H9 (cell line): ENCODE measurements at regions not wholly inside any gene's neighbourhood (a gene's known extent, or its start where the extent isn't known, plus 50 kb on each side); places are given as distances from the start of the nearest gene placed in this dataset.

Experiments
- DNase-seq: peaks from one replicate; pipeline ENCODE4 v3.0.0-alpha.2; 2017
- H2AFZ ChIP-seq: one replicate; pipeline ENCODE4 v1.6.1; 2013; ENCODE audit warnings: mild to moderate bottlenecking, low read length, control low read depth, moderate library complexity
- H2AK5ac ChIP-seq: 2 replicates; pipeline ENCODE4 v1.6.1; 2013; ENCODE audit warnings: low read length, control low read depth, mixed read lengths; ENCODE audit not compliant: insufficient read length
- H2BK120ac ChIP-seq: one replicate; pipeline ENCODE4 v1.6.1; 2013; ENCODE audit warnings: low read depth, mild to moderate bottlenecking, low read length, control low read depth, inconsistent platforms; ENCODE audit not compliant: poor library complexity, severe bottlenecking
- H2BK12ac ChIP-seq: 2 replicates; pipeline ENCODE4 v1.6.1; 2013; ENCODE audit warnings: low read length, control low read depth, mixed read lengths, low read depth; ENCODE audit not compliant: insufficient read length
- H2BK15ac ChIP-seq: 2 replicates; pipeline ENCODE4 v1.6.1; 2013; ENCODE audit warnings: low read depth, low read length, control low read depth
- H2BK20ac ChIP-seq: one replicate; pipeline ENCODE4 v1.6.1; 2013; ENCODE audit warnings: low read depth, mild to moderate bottlenecking, low read length, control low read depth, inconsistent platforms; ENCODE audit not compliant: poor library complexity, severe bottlenecking
- H2BK5ac ChIP-seq: 2 replicates; pipeline ENCODE4 v1.6.1; 2013; ENCODE audit warnings: low read length, control low read depth, mixed read lengths; ENCODE audit not compliant: insufficient read length
- H3K14ac ChIP-seq: 2 replicates; pipeline ENCODE4 v1.6.1; 2013; ENCODE audit warnings: low read length, control low read depth; ENCODE audit not compliant: insufficient read depth
- H3K18ac ChIP-seq: 2 replicates; pipeline ENCODE4 v1.6.1; 2013; ENCODE audit warnings: low read depth, mild to moderate bottlenecking, mixed read lengths, low read length, control low read depth; ENCODE audit not compliant: insufficient read length
- H3K23ac ChIP-seq: 2 replicates; pipeline ENCODE4 v1.6.1; 2013; ENCODE audit warnings: low read length, control low read depth, mixed read lengths, low read depth; ENCODE audit not compliant: insufficient read length
- H3K23me2 ChIP-seq: 2 replicates; pipeline ENCODE4 v1.6.1; 2013; ENCODE audit warnings: low read depth, mild to moderate bottlenecking, mixed read lengths, low read length, control low read depth; ENCODE audit not compliant: insufficient read length, poor library complexity, severe bottlenecking
- H3K27ac ChIP-seq: 2 replicates; pipeline ENCODE4 v1.5.1; 2013; ENCODE audit warnings: low read length, control low read depth, mixed read lengths, low read depth; ENCODE audit not compliant: insufficient read length
- H3K27me3 ChIP-seq: 2 replicates; pipeline ENCODE4 v1.6.1; 2013; ENCODE audit warnings: low read length, control low read depth, inconsistent platforms; ENCODE audit not compliant: insufficient read depth
- H3K4ac ChIP-seq: 2 replicates; pipeline ENCODE4 v1.6.1; 2013; ENCODE audit warnings: low read depth, mild to moderate bottlenecking, control low read depth, inconsistent platforms, low read length, moderate library complexity
- H3K4me1 ChIP-seq: 2 replicates; pipeline ENCODE4 v1.6.1; 2013; ENCODE audit warnings: low read length, control low read depth, inconsistent platforms; ENCODE audit not compliant: insufficient read depth
- H3K4me2 ChIP-seq: 2 replicates; pipeline ENCODE4 v1.6.1; 2013; ENCODE audit warnings: low read length, control low read depth, mixed read lengths; ENCODE audit not compliant: insufficient read length, insufficient read depth
- H3K56ac ChIP-seq: 2 replicates; pipeline ENCODE4 v1.6.1; 2013; ENCODE audit warnings: low read depth, mild to moderate bottlenecking, mixed read lengths, low read length, control low read depth; ENCODE audit not compliant: insufficient read length
- H3K79me1 ChIP-seq: 2 replicates; pipeline ENCODE4 v1.6.1; 2013; ENCODE audit warnings: low read depth, mild to moderate bottlenecking, moderate library complexity, low read length, control low read depth, inconsistent platforms; ENCODE audit not compliant: insufficient read depth, poor library complexity, severe bottlenecking
- H3K79me2 ChIP-seq: 2 replicates; pipeline ENCODE4 v1.6.1; 2013; ENCODE audit warnings: low read length, control low read depth, inconsistent platforms; ENCODE audit not compliant: insufficient read depth
- H3K9ac ChIP-seq: 2 replicates; pipeline ENCODE4 v1.6.1; 2013; ENCODE audit warnings: low read length, control low read depth, mixed read lengths; ENCODE audit not compliant: insufficient read length; ENCODE audit errors: extremely low read depth
- H3K9me3 ChIP-seq: one replicate; pipeline ENCODE4 v1.6.1; 2013; ENCODE audit warnings: low read depth, low read length, inconsistent platforms; ENCODE audit not compliant: control insufficient read depth
- H3T11ph ChIP-seq: one replicate; pipeline ENCODE4 v1.6.1; 2013; ENCODE audit warnings: mild to moderate bottlenecking, low read length, control low read depth, inconsistent platforms
- H4K20me1 ChIP-seq: one replicate; pipeline ENCODE4 v1.6.1; 2013; ENCODE audit not compliant: control insufficient read depth, insufficient read length, insufficient read depth
- H4K5ac ChIP-seq: 2 replicates; pipeline ENCODE4 v1.6.1; 2013; ENCODE audit warnings: low read depth, mild to moderate bottlenecking, mixed read lengths, low read length, control low read depth; ENCODE audit not compliant: insufficient read length
- H4K8ac ChIP-seq: replicated peaks from 2 replicates; pipeline ENCODE4 v1.6.1; 2013; ENCODE audit warnings: low read length, control low read depth, mixed read lengths, low read depth; ENCODE audit not compliant: insufficient read length
- H4K91ac ChIP-seq: 2 replicates; pipeline ENCODE4 v1.6.1; 2013; ENCODE audit warnings: low read depth, mild to moderate bottlenecking, moderate library complexity, mixed read lengths, low read length, control low read depth; ENCODE audit not compliant: insufficient read length
- H3K27ac Mint-ChIP-seq, 3 experiments: 2 replicates in 2 of 3; 3 replicates in 1 of 3; pipeline ENCODE4 v1.8.0; 2020 to 2021; ENCODE audit warnings: mixed read lengths in 3 of 3, mild to moderate bottlenecking in 1 of 3, moderate library complexity in 1 of 3
- H3K27me3 Mint-ChIP-seq: 2 replicates; pipeline ENCODE4 v1.8.0; 2021; ENCODE audit warnings: low read depth, mild to moderate bottlenecking, moderate library complexity, mixed read lengths
- H3K36me3 Mint-ChIP-seq, 3 experiments: 2 replicates in 2 of 3; 3 replicates in 1 of 3; pipeline ENCODE4 v1.8.0; 2020 to 2021; ENCODE audit warnings: low read depth in 3 of 3, mixed read lengths in 3 of 3; ENCODE audit not compliant: insufficient read depth in 1 of 3
- H3K4me1 Mint-ChIP-seq, 2 experiments: 2 replicates each; pipeline ENCODE4 v1.8.0; 2020; ENCODE audit warnings: mixed read lengths in 2 of 2
- H3K4me3 Mint-ChIP-seq, 2 experiments: 2 replicates in 1 of 2; 3 replicates in 1 of 2; pipeline ENCODE4 v1.8.0; 2020 to 2021; ENCODE audit warnings: mild to moderate bottlenecking in 2 of 2, mixed read lengths in 2 of 2, moderate library complexity in 1 of 2
- H3K9me3 Mint-ChIP-seq, 2 experiments: 2 replicates in 1 of 2; 3 replicates in 1 of 2; pipeline ENCODE4 v1.8.0; 2020; ENCODE audit warnings: mild to moderate bottlenecking in 2 of 2, mixed read lengths in 2 of 2, moderate library complexity in 1 of 2
- WGBS: extraction: QIAGEN DNeasy Blood & Tissue Kit; methylation state at CpG from one replicate; pipeline ENCODE4 v1.1.7; 2013; ENCODE audit warnings: missing lambda C conversion rate, low lambda C conversion rate, mixed read lengths; ENCODE audit not compliant: insufficient read length; ENCODE audit errors: extremely low coverage; 5-methylcytosine and 5-hydroxymethylcytosine counted together
- TF ChIP-seq, protein P1 (sequence below): fragments of 200-600 bp; sonication (generic); conservative IDR thresholded peaks from 3 replicates; pipeline ENCODE4 v1.8.0; 2021; ENCODE audit warnings: antibody characterized with exemption, mild to moderate bottlenecking

DNA sequence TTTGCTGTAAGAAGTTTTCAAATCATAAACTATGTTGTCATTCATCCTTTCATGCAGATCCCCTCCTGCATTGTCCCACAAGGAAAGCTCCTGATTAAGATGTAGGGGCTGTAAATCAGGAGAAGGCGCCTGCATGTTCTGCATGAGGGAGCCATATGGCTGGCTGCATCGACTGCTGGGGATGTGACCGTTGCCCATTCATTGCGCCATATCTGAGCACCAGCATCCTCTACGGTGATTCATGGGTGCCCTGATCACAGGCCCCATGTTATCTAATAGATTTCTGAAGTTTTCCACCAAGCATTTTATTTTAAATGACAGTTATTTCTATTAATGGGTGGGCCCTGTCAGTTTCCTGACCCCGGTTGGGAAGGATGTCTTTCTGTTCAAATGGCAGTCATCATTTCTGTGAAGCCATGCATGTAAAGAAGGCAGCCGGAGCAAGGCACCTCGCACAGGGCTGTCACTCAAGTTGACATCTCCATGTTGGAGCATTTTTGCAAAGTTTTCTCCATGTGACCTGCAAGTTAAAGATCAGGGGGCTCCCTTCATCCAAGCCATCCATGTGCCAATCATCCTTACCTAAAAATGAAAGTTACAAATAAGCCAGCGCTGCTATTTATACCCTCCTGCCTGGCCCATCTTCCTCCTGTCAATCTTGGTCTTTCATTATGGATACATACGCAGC, 128.8 kb downstream of the TEX36 start:
- H2AFZ ChIP-seq: no peak overlapping the region
- H3K36me3 Mint-ChIP-seq: no peaks in the 10 kb centered on the region
- DNase-seq: no peak

More for the DNA sequence above, 128.8 kb downstream of the TEX36 start:
- Mint-ChIP-seq H3K27ac (no peak overlapping the region), H3K4me3 (no peak overlapping the region), H3K9me3 (peaks cover 4 to 6% of the 10 kb centered on the region in 2 experiments; a peak in 3 of 5 replicates), H3K4me1 (peaks cover 10 to 13% of the 10 kb centered on the region in 2 experiments), H3K27me3 (peaks cover 8% of the 10 kb centered on the region)
- Histone ChIP-seq H2BK120ac (no peak overlapping the region), H4K8ac (no peak overlapping the region), H2BK15ac (no peak overlapping the region), H3K23me2 (no peaks in the 10 kb centered on the region), H3K4me1 (no peaks in the 10 kb centered on the region; the same call in 1 of the 2 replicates), H3K56ac (no peak overlapping the region), H3K27ac (no peak overlapping the region), H2BK12ac (no peak overlapping the region), H2AK5ac (no peak overlapping the region), H3K79me2 (no peaks in the 10 kb centered on the region), H3K9me3 (no peaks in the 10 kb centered on the region), H4K20me1 (no peaks in the 10 kb centered on the region), H3T11ph (no peak overlapping the region), H2BK5ac (no peak overlapping the region), H4K5ac (no peak overlapping the region), H3K4me2 (no peak overlapping the region), H3K79me1 (no peaks in the 10 kb centered on the region), H3K27me3 (no peaks in the 10 kb centered on the region), H3K18ac (no peak overlapping the region), H3K4ac (no peak overlapping the region), H2BK20ac (no peak overlapping the region), H4K91ac (no peak overlapping the region), H3K9ac (no peak overlapping the region), H3K14ac (no peak overlapping the region), H3K23ac (no peak overlapping the region)
- WGBS: no CpG with 5 or more reads among the region's 10 CpGs
- TF ChIP-seq, protein P1, sequence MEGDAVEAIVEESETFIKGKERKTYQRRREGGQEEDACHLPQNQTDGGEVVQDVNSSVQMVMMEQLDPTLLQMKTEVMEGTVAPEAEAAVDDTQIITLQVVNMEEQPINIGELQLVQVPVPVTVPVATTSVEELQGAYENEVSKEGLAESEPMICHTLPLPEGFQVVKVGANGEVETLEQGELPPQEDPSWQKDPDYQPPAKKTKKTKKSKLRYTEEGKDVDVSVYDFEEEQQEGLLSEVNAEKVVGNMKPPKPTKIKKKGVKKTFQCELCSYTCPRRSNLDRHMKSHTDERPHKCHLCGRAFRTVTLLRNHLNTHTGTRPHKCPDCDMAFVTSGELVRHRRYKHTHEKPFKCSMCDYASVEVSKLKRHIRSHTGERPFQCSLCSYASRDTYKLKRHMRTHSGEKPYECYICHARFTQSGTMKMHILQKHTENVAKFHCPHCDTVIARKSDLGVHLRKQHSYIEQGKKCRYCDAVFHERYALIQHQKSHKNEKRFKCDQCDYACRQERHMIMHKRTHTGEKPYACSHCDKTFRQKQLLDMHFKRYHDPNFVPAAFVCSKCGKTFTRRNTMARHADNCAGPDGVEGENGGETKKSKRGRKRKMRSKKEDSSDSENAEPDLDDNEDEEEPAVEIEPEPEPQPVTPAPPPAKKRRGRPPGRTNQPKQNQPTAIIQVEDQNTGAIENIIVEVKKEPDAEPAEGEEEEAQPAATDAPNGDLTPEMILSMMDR: no peak
